ENCODE measurements at regions not wholly inside any gene's neighbourhood (a gene's known extent, or its start where the extent isn't known, plus 50 kb on each side); places are given as distances from the start of the nearest gene placed in this dataset.

DNA sequence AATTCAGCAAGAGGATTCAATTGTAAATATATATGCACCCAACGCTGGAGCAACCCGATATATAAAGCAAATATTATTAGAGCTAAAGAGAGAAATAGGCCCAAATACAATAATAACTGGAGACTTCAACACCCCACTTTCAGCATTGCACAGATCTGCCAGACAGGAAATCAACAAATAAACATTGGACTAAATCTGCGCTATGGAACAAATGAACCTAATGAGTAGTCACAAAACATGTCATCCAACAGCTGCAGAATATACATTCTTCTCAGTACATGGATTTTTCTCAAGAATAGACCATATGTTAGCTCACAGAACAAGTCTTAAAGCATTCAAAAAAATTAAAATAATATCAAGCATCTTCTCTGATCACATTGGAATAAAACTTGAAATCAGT is 86.1 kb upstream of the SLC1A1 start:
- H3K4me1 Mint-ChIP-seq: no peaks in the 10 kb centered on the region
- H3K9me3 Mint-ChIP-seq: peaks cover 23 to 25% of the 10 kb centered on the region in 2 donors
- peaks cover 0 to 4% of the 10 kb centered on the region in 2 donors for H3K36me3 Mint-ChIP-seq
- H3K4me3 Mint-ChIP-seq: no peak overlapping the region
- H3K27ac Mint-ChIP-seq: no peak overlapping the region
- ATAC-seq (replicated peaks) (no peak), DNase-seq (no peak)
- H3K27me3 Mint-ChIP-seq: peaks cover 0 to 6% of the 10 kb centered on the region in 2 donors

GRCh38 chr9:4402501-4402900 is 87.8 kb upstream of the SLC1A1 start:
- Mint-ChIP-seq H3K27ac (no peak overlapping the region), H3K27me3 (peaks cover 10 to 12% of the 10 kb centered on the region in 2 donors), H3K36me3 (peaks cover 0 to 4% of the 10 kb centered on the region in 2 donors), H3K9me3 (peaks cover 20 to 25% of the 10 kb centered on the region in 2 donors), H3K4me1 (no peaks in the 10 kb centered on the region), H3K4me3 (no peak overlapping the region)
- ATAC-seq (replicated peaks): no peak
- no peak for DNase-seq

GRCh38 chr9:4400731-4401130 is 89.5 kb upstream of the SLC1A1 start:
- peaks cover 10 to 16% of the 10 kb centered on the region in 2 donors for H3K27me3 Mint-ChIP-seq
- no peak for ATAC-seq (replicated peaks)
- no peaks in the 10 kb centered on the region for H3K4me1 Mint-ChIP-seq
- no peak overlapping the region for H3K27ac Mint-ChIP-seq
- H3K4me3 Mint-ChIP-seq: no peak overlapping the region
- DNase-seq: no peak
- H3K36me3 Mint-ChIP-seq: peaks cover 0 to 4% of the 10 kb centered on the region in 2 donors
- H3K9me3 Mint-ChIP-seq: peaks cover 16 to 19% of the 10 kb centered on the region in 2 donors

DNA sequence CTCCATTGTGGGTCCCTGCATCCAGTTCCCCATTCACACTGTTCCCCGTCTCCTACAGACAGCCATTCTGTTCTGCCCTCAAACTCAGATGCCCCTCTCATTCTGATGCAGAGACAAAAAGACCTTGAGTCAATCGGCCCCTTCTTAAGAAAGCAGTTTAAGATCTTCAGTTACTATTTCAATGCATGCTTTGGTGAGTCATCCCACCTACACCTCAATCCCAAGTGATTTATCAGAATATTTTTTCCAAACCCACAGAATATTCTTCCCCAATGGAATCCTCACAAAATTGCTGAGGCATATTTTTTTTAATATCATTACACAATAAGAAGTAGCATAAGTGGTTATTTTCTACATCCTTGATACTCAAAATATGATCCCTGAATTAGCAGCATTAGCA is 92.4 kb upstream of the SLC1A1 start:
- Mint-ChIP-seq H3K9me3 (peaks cover 7 to 9% of the 10 kb centered on the region in 2 donors), H3K4me1 (no peaks in the 10 kb centered on the region), H3K4me3 (no peak overlapping the region), H3K27ac (no peak overlapping the region), H3K36me3 (peaks cover 0 to 4% of the 10 kb centered on the region in 2 donors), H3K27me3 (peaks cover 10 to 16% of the 10 kb centered on the region in 2 donors)
- ATAC-seq (replicated peaks) (no peak), DNase-seq (no peak)

DNA sequence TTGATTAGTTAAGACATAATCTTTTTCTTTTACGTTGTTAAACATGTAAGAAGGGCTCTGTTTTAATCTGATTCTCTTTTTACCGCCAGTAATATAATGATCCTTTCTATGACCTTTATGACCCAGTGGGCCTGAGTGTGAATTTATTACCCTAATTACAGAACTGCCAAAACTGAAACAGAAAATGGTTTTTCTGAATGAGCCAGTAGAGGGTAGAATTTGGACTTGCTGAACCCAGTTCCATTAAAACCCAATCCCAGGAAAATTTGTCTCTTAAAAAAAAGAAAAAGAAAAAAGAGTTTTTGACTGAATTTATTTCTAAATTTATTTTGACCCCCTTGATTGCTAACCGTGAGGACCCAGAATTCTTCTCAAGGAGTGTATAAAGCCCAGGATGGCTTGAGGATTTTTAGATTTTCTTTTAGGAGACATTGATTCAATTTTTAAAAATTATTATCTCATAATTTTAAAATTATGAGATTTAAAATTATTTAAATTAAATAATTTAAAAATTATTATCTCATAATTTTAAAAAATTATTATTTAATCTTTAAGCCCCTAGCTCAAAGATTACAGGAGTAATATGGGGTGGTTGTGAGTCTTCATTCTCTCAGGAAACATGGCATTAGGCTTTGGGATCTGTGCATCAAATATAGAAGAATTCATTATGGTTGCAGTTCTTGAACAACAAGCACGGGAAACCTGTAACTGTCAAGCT is 94.1 kb upstream of the GLIS3 start:
- peaks cover 16% of the 10 kb centered on the region in 2 donors for H3K27me3 Mint-ChIP-seq
- H3K4me3 Mint-ChIP-seq: no peak overlapping the region
- H3K27ac Mint-ChIP-seq: no peak overlapping the region
- H3K9me3 Mint-ChIP-seq: no peaks in the 10 kb centered on the region
- ATAC-seq (replicated peaks): no peak
- no peak for DNase-seq
- no peaks in the 10 kb centered on the region for H3K36me3 Mint-ChIP-seq
- no peaks in the 10 kb centered on the region for H3K4me1 Mint-ChIP-seq

GRCh38 chr9:4389755-4390154 is 89.9 kb upstream of the GLIS3 start:
- Mint-ChIP-seq H3K27me3 (peaks cover 6% of the 10 kb centered on the region in 2 donors), H3K4me3 (no peak overlapping the region), H3K4me1 (no peaks in the 10 kb centered on the region), H3K36me3 (no peaks in the 10 kb centered on the region), H3K27ac (no peak overlapping the region), H3K9me3 (no peaks in the 10 kb centered on the region)
- ATAC-seq (replicated peaks): no peak
- no peak for DNase-seq

DNA sequence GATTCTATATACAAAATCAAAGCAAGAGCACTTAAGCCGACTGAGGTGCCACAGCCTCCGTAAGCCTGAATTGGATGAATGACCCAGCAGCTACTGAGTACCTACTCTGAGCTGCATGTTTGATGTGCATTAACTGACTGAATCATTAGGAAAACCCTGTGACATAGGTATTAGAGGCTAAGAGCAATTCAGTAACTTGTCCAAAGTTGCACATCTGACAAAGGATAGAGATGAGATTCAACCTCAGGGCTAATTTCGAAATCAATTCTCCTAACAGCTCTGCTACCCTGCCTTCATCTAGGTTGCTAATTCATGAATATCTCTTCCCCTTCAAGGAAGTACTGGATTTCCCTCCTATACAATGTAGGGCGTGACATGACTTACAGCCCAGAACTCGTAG is 89.1 kb upstream of the GLIS3 start:
- no peaks in the 10 kb centered on the region for H3K4me1 Mint-ChIP-seq
- DNase-seq (no peak), ATAC-seq (replicated peaks) (no peak)
- no peaks in the 10 kb centered on the region for H3K9me3 Mint-ChIP-seq
- peaks cover 6 to 10% of the 10 kb centered on the region in 2 donors for H3K27me3 Mint-ChIP-seq
- no peaks in the 10 kb centered on the region for H3K36me3 Mint-ChIP-seq
- H3K4me3 Mint-ChIP-seq: no peak overlapping the region
- no peak overlapping the region for H3K27ac Mint-ChIP-seq

DNA sequence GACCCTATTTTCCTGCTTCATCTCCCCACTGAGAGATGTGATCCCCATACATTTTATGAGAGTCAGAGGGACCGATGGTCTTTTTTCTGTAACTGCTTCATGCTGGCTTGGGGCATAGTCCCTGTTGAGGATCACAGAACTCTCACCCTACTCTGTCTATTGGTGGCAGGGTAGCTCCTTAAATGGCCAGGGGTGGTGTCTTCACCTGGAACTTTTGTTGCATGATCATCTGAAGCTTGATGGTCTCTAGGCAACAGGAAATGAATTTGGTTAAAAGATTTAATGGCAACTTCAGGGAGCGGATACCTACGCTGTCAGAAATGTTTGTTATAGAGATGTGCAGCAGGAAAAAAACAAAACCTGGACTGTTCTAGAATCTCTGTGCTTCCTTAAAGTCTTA is 87.0 kb upstream of the GLIS3 start:
- ATAC-seq (replicated peaks) (peak; percentile 31 to 42), DNase-seq (no peak)
- no peaks in the 10 kb centered on the region for H3K9me3 Mint-ChIP-seq

DNA sequence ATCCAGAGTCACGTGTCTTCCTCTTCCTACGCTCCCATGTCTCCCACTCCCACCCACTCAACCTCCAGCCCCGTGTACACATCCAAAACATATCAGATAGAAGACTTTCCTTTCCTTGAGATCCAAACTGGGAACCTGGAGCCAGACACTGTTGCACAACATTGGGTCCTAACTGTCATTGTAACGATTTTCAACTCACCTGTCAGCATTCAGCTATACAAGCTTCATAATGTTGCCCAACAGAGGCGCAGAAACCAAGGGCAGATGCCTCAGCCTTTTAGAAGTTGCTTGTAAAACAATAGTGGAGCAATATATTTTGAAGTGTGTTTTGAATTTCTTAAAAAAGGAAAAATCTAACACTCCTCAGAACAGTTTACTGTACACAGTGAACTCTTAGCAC is 84.9 kb upstream of the GLIS3 start:
- Mint-ChIP-seq H3K4me1 (no peaks in the 10 kb centered on the region), H3K27me3 (peaks cover 4 to 17% of the 10 kb centered on the region in 2 donors), H3K36me3 (no peaks in the 10 kb centered on the region), H3K27ac (no peak overlapping the region), H3K9me3 (no peaks in the 10 kb centered on the region), H3K4me3 (no peak overlapping the region)
- ATAC-seq (replicated peaks) (no peak), DNase-seq (no peak)

More for the DNA sequence above, 87.0 kb upstream of the GLIS3 start:
- H3K27ac Mint-ChIP-seq: no peak overlapping the region
- peaks cover 4 to 13% of the 10 kb centered on the region in 2 donors for H3K27me3 Mint-ChIP-seq
- H3K36me3 Mint-ChIP-seq: no peaks in the 10 kb centered on the region
- no peak overlapping the region for H3K4me3 Mint-ChIP-seq
- no peaks in the 10 kb centered on the region for H3K4me1 Mint-ChIP-seq

- no peaks in the 10 kb centered on the region for H3K9me3 Mint-ChIP-seq
- H3K27ac Mint-ChIP-seq: no peak overlapping the region
- no peaks in the 10 kb centered on the region for H3K36me3 Mint-ChIP-seq
- no peaks in the 10 kb centered on the region for H3K4me1 Mint-ChIP-seq
- H3K4me3 Mint-ChIP-seq: no peak overlapping the region
- ATAC-seq (replicated peaks) (peak in 1 of 2 donors; percentile 31), DNase-seq (no peak)
- H3K27me3 Mint-ChIP-seq: peaks cover 4 to 17% of the 10 kb centered on the region in 2 donors
These were observed 83.0 kb upstream of the GLIS3 start for GRCh38 chr9:4382722-4383317.

- Mint-ChIP-seq H3K27me3 (peaks cover 4 to 17% of the 10 kb centered on the region in 2 donors), H3K36me3 (no peaks in the 10 kb centered on the region), H3K4me1 (no peaks in the 10 kb centered on the region), H3K27ac (no peak overlapping the region), H3K9me3 (no peaks in the 10 kb centered on the region), H3K4me3 (no peak overlapping the region)
- DNase-seq (no peak), ATAC-seq (replicated peaks) (no peak)
These were observed 81.9 kb upstream of the GLIS3 start for GRCh38 chr9:4381744-4382143.

DNA sequence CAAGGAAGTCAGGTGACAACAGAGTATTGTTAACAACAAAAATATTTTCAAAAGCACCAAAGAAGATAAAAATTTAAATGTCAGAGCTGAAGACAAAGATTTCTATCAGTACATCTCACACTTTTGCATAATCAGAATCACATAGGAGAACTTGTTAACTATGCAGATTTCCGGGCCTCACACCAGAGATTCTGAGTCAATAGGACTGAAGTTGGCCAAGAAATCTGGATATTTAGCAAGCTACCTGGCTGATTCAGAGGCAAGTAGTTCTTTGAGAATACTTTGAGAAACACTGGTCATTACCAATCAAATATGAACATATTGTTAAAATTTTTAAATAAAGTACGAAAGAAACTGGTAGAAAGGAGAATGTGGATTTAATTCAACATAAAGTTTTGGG is 80.5 kb upstream of the GLIS3 start:
- Mint-ChIP-seq H3K27ac (no peak overlapping the region), H3K4me3 (no peak overlapping the region), H3K27me3 (peaks cover 4 to 17% of the 10 kb centered on the region in 2 donors), H3K9me3 (no peaks in the 10 kb centered on the region), H3K36me3 (no peaks in the 10 kb centered on the region), H3K4me1 (no peaks in the 10 kb centered on the region)
- DNase-seq: no peak
- ATAC-seq (replicated peaks): no peak

- ATAC-seq (replicated peaks) (no peak), DNase-seq (no peak)
- no peaks in the 10 kb centered on the region for H3K36me3 Mint-ChIP-seq
- H3K4me1 Mint-ChIP-seq: no peaks in the 10 kb centered on the region
- H3K9me3 Mint-ChIP-seq: no peaks in the 10 kb centered on the region
- H3K27ac Mint-ChIP-seq: no peak overlapping the region
- H3K4me3 Mint-ChIP-seq: no peak overlapping the region
- peaks cover under 1 to 11% of the 10 kb centered on the region in 2 donors for H3K27me3 Mint-ChIP-seq
These were observed 75.7 kb upstream of the GLIS3 start for GRCh38 chr9:4375424-4376200.

DNA sequence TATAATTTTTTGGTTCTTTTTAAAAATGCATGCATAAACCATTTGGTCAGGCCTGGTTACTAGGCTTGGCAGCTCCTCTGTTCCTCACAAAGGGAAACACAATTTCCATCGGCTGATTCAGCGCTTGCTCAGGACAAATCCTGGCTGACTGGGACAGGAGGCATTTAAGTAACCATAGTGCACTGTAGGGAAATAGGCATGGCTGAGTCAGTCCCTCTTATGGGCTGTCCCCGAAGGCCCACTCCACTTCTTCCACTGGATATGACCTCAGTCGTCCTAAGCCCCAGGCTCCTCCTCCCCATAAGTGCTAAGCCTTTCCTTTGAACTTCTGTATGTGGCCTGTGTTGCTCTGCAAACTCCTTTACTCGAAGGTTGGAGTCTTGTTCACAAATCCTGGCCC is 71.2 kb upstream of the GLIS3 start:
- no peaks in the 10 kb centered on the region for H3K36me3 Mint-ChIP-seq
- DNase-seq: no peak
- H3K4me3 Mint-ChIP-seq: no peak overlapping the region
- H3K27me3 Mint-ChIP-seq: peaks cover 0 to 14% of the 10 kb centered on the region in 2 donors
- no peak overlapping the region for H3K27ac Mint-ChIP-seq
- H3K9me3 Mint-ChIP-seq: no peaks in the 10 kb centered on the region
- ATAC-seq (replicated peaks): no peak
- H3K4me1 Mint-ChIP-seq: no peaks in the 10 kb centered on the region

- Mint-ChIP-seq H3K4me1 (no peaks in the 10 kb centered on the region), H3K27ac (peak overlapping the region; percentile 1), H3K4me3 (no peak overlapping the region), H3K27me3 (peaks cover 0 to 14% of the 10 kb centered on the region in 2 donors), H3K36me3 (no peaks in the 10 kb centered on the region), H3K9me3 (no peaks in the 10 kb centered on the region)
- ATAC-seq (replicated peaks) (no peak), DNase-seq (no peak)
These were observed 70.6 kb upstream of the GLIS3 start for GRCh38 chr9:4370501-4370900.

All from stimulated activated naive B cell treated with anti-CD40 and anti-IgM and Interleukin-4, amounts not matched to agents 10 μg/mL and 1 μg/mL and 100 μg/mL, for 72 hours (primary cell).